ENCODE measurements at regions not wholly inside any gene's neighbourhood (a gene's known extent, or its start where the extent isn't known, plus 50 kb on each side); places are given as distances from the start of the nearest gene placed in this dataset.

- TF ChIP-seq CTCF (IDR thresholded peaks at IDR 0.05) = no peak
- no peak for TF ChIP-seq EZH2phosphoT487 (IDR thresholded peaks at IDR 0.05)
- TF ChIP-seq EZH2 (IDR thresholded peaks at IDR 0.05) = no peak
Observed at GRCh38 chrX:53738370-53738906, 51.9 kb upstream of the HUWE1 start.

Measured in neural progenitor cell (in vitro differentiated cells).